ENCODE measurements at regions not wholly inside any gene's neighbourhood (a gene's known extent, or its start where the extent isn't known, plus 50 kb on each side); places are given as distances from the start of the nearest gene placed in this dataset.

DNA sequence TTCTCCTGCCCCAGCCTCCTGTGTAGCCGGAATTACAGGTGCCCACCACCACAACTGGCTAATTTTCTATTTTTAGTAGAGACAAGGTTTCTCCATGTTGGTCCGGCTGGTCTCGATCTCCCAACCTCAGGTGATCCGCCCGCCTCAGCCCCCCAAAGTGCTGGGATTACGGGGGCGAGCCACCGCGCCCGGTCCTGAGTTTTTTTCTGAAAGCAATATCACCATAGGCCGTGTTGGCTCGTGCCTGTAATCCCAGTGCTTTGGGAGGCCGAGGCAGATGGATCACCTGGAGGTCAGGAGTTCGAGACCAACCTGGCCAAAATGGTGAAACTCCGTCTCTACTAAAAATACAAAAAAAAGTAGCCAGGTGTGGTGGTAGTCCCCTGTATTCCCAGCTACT is 136.3 kb upstream of the TECRL start:
- DNase-seq = no peak

DNA sequence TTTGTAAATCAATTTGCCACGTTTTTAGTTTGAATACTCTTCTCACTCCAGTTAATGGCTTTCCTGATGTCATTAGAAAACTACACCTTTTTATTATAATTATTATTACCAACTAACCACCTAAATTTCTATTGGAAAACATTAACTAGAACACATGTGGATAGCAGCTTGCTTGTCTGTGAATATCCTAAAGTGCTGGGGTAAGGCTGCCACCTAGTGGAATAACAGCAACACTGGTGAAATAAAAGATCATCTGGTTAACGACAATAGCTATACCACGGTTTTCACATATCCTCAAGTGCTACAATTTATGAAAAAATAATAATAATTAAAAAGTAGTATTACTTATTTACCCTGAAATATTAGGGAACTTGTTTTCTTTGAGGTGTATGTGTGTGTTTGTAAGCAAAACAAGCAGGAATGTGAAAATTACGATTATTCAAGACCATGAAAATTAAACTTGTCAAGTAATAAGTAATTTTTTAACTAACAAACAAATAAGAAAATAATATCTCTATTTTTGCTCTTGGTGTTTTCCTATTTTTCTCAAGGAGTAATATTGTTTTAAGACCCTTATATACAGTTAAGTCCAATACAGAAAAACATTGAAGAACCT is 130.1 kb upstream of the TECRL start:
- peak; percentile 49 for DNase-seq

DNA sequence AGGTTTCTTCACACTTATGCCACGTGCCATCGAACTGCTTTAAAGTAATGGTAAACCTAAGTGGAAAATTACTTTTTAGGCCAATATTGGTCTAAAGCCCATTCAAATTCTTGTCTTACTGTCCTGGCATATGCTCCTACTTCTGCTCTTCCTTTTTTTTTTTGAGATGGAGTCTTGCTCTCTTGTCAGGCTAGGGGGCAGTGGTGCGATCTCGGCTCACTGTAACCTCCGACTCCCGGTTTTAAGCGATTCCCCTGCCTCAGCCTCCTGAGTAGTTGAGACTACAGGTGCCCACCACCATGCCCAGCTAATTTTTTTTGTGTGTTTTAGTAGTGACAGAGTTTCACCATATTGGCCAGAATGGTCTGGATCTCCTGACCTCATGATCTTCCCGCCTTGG is 129.0 kb upstream of the TECRL start:
- no peak for DNase-seq

DNA sequence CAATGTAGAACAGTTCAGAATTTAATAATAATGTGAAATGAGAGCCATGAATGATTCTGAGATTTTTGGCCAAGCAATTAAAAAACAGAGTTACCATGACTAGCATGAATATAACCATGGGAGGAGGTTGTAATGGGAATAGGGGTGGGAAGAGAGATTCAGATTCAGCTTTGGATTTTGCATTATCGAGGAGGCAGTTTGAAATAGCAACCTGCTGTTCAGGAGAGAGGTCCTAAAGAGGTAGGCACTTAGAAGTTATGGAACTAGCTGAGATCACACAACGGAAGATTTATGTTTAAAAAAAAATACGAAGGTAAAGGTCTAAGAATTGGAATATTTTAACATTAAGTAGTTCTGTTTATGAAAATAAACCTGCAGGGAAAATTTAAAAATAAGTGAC is 124.4 kb upstream of the TECRL start:
- DNase-seq = no peak

DNA sequence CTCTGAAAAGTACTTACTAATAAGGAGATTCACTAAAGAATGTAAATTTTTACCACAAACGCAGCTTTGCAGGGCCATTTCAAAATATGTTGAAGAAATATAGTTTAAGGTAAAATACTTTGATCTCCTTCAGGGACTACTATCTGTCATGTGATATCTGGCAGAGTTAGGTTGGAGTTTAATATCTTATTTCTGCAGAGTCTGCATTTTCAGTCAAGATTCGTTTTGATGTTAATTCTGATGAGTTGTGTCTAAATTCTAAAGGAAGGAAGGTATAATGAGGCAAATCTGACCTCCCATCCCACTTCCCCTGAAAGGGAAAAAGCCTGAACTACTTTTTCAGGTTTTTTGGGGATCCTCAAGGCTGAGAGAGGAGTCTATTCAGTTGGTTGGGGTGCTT is 123.9 kb upstream of the TECRL start:
- no peak for DNase-seq

DNA sequence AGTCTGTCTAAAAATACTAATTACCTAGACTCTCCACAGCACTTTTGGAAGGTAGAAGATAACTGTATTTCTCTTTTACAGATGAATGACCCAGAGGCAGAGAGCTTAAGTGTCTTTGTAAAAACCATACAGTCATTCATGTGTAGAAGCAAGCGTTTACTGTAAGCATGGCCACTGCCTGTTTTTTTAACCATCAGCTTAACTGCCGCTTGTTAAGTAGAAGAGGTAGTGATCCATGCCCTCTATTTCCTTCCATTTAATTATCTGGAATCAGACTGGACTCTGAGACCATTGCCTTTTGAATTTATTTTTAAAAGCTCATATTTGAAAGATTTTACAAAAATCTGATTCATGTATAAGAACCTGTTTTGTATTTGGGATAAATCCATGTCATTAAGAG is 111.2 kb upstream of the TECRL start:
- peak; percentile 3 for DNase-seq

DNA sequence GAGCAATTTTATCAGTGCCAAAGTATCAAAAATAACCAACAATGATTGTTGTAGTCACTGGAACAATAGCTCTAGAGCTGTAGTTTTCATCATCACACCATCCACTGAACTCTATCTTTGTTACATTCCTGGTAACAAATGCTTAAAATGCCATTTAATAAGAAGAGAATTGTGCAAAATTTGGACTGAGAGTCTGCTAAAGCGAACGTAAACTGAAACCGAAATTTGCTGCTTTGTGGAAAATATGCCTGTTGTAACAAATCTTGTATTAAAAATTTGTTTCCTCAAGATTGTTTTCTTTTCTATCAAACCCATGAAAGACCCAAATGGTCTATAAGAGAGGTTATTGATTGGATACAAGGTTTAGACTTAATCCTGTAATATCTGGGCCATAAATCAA is 109.3 kb upstream of the TECRL start:
- no peak for DNase-seq

DNA sequence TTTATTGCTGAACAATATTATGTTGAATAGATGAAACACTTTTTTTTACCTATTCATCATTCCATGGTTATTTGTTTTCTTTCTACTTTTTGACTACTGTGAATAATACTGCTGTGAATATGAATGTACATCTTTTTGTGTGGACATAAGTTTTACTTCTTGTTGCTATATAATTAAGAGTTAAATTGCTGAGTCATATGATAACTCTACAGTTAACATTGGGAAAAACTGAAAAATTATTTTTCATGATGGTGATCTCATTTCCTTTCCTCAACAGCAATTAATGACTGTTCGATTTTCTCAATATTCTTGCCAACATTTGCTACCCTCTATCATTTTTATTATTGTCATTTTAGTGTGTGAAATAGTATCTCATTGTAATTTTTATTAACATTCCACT is 106.9 kb upstream of the TECRL start:
- DNase-seq = no peak

DNA sequence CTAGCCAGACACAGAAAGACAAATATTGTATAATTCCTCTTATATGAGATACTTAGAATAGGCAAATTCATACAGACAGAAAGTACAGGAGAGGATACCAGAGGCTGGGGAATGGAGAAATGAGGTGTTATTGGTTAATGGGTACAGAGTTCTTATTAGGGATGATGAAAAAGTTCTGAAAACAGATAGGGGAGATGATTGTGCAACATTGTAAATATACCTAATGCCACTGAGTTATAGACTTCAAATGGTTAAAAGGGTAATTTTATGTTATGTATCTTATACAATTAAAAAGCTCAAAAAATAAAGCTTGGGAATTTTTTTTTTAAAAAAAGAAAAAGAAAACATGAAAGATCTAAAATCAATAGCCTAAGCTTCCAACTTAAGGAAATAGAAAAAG is 98.8 kb upstream of the TECRL start:
- DNase-seq = no peak

DNA sequence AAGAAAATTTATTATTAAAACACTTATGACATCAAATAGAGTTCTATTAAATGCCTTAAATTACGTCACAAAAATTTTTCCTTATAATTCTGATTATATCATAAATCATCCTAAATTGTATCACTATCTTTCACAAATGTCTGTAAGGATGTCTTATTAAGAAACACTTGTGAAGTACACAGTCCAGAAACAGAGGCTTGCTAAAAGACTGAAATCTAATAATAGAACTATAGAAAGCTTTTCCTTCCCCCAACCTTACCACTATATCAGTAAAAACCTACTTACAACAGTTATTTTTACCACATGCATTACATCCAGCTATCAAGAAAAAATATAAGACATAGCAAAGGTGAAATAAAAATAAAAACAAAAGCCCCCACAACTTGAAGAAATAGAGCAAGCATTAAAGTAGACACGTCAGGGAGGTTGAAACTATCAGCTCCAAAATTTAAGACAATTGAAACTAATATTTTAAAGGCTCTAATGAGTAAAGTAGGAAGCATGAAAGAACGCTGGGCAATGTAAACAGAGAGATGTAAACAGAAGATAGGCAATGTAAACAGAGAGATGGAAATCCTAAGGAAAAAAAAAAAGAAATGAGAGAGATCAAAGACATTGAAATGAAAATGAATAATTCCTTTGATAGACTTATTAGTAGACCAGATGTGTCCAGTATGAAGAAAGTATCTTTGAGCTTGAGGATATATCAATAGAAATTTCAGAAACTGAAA is 94.9 kb upstream of the TECRL start:
- DNase-seq = no peak

DNA sequence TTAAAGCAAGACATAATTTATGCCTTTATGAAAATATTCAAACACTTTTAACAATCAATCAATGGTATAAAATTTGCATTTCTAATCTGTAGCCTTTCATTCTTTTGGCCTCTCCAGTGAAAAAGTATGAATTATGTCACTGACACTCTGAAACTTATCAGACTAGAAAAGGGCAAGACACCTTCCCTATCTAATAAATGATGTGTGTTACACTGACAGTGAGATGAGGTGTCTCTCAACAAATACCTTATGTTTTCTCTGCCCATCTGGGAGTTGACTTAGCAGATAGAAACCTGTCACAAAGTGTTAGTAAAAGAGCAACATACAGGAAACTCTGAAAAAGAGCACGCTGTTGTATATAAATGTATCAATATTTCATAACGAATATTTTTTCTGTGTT is 94.2 kb upstream of the TECRL start:
- DNase-seq = no peak

DNA sequence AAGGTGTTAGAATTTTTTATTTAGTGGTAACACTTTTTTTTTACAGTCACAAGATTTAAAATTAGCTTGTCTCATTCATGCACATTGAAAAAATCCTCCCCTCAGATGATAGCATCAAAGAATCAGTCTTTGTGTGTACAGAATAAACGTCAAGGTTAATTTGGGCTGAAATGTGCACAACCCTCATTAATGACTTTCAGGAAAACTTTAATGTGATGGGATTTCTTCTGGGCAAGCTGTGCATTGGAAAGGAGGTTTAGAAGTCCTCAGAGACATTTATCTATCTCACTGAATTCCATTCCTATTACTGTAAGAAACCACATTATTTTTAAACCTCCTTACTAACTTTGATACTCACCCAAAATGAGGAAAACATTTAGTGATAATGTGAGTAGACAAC is 88.2 kb upstream of the TECRL start:
- no peak for DNase-seq

DNA sequence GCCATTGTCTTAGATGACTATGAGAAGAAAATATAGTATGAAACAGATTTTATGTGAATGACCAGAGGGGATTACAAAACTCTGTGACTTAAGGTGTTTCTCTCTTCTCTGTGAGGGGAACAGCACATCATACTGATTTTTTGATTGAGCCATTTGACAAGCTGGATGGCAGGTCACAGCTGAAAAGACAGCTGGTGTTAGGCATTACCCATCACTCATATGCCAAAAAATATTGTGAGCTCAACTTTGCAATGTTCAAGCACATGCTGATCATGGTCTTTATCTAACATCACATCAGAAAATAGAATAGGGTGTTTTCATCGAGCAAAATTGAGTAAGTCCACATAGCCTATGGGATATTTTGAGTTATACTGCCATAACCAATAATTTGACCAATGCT is 86.7 kb upstream of the TECRL start:
- no peak for DNase-seq

DNA sequence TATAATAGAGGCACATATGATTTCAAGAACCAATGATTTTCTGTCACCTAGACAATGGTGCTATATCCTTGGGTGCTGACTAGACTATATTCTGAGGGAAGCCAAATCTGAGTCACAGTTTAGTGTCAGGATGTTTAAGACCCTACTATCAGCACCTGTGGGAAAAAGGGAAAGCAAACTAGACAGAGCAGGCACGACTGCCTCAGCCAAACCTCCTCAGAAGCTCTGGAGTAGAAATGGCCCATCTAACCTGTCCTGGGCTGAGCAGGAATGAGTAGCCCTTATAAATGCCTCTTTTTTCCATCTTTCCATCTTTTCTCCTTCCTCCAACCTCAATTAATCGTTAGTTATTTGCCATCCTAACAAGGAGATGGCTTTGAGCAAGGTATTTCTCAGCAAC is 80.4 kb upstream of the TECRL start:
- no peak for DNase-seq

DNA sequence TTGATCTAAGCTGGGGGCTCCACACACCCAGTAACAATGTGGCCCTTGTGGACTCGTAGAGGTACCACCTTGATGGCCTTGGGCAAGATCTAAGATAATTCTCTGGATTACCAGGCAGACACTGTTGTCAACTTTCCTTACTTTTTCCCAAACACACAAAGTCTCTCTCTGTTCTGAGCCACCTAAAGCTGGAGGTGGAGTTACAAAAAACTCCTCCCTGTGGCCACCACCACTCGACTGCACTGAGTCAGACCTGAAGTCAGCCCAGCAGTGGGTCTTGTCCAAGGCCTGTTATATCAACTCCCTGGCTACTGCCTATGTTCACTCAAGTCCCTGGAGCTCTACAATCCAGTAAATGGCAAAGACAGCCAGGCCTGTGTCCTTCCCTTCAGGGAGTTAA is 70.1 kb upstream of the TECRL start:
- no peak for DNase-seq

DNA sequence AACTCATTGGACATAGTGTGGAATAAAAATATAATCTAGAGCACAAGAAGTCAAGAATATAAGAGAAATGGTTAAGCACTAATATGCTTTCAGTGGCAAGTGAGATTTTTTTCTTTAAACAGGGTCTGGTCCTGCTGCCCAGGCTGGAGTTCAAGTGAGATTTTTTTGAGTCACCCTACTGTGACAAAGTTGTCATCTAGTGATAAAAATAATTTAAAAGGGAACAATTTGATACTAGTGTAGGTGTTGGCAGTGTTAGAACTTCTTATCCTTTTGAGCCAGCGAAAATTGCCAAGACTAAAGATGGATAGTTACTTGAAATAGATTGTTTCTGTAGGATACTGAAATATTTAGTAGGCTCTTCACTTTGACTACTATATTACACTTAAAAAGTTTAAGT is 67.9 kb upstream of the TECRL start:
- DNase-seq = no peak

DNA sequence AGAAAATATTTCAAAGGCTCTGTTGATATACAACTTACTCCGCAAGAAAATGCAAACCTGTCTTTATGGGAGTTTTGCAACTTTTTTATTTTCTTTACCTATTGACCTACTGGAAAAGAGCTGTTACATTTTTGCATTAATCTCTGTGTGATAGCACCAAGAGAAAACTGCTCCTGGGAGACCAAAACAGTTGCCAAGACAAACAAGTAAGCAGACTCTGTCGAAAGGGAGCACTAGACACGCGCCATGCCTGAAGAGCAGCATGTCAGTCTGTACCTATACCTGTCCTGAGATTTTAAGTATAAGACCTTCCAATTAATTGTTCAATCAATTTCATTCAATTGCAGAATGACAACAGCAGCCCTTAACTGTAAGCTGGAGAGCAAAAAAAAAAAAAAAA is 56.0 kb upstream of the TECRL start:
- DNase-seq = no peak

DNA sequence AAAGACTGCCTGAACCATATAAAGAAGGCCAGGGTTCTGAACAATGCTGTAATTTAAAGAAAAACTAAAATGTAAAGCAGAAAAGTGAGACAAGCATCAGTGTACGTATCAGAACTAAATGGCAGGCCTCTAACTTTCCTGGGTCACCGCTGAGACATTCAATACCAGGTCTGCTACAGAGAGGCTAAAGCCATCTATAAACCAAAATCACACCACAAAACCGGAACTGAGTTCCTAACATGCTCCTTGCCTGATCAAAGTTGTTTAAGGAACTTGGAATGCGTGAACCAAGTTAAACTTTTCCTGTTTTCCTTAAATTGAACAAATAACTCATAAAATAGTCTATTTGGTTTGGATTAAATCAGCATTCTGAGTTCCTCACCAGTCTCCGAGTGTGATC is 55.3 kb upstream of the TECRL start:
- no peak for DNase-seq
